Mesendoderm (in vitro differentiated cells): ENCODE measurements at regions not wholly inside any gene's neighbourhood (a gene's known extent, or its start where the extent isn't known, plus 50 kb on each side); places are given as distances from the start of the nearest gene placed in this dataset.
"Not testable (repeated sequence)": the region's sequence is repeated elsewhere in the genome, so short reads cannot be mapped to it uniquely, and the experiment has no call there.

Source experiments
- DNase-seq: peaks from one replicate; pipeline ENCODE4 v3.0.0; 2013
- H2AK5ac ChIP-seq: 2 replicates; pipeline ENCODE4 v1.6.1; 2013; ENCODE audit warnings: low read length, inconsistent platforms
- H2BK120ac ChIP-seq: 2 replicates; pipeline ENCODE4 v1.6.1; 2013; ENCODE audit warnings: low read depth, mild to moderate bottlenecking, low read length, moderate library complexity, mixed read lengths
- H2BK15ac ChIP-seq: replicated peaks from 2 replicates; pipeline ENCODE4 v1.6.1; 2013; ENCODE audit warnings: low read depth, mild to moderate bottlenecking, moderate library complexity
- H2BK5ac ChIP-seq: 2 replicates; pipeline ENCODE4 v1.6.1; 2013; ENCODE audit warnings: low read length, inconsistent platforms
- H3K18ac ChIP-seq: 2 replicates; pipeline ENCODE4 v1.6.1; 2013; ENCODE audit warnings: mild to moderate bottlenecking, low read length, mixed read lengths
- H3K23ac ChIP-seq: one replicate; pipeline ENCODE4 v1.6.1; 2013; ENCODE audit warnings: low read length
- H3K27ac ChIP-seq: 2 replicates; pipeline ENCODE4 v1.5.1; 2013; ENCODE audit warnings: low read depth, mild to moderate bottlenecking, inconsistent platforms, low read length, moderate library complexity
- H3K27me3 ChIP-seq: 2 replicates; pipeline ENCODE4 v1.6.1; 2013; ENCODE audit warnings: low read length, control low read depth, mild to moderate bottlenecking, inconsistent platforms; ENCODE audit not compliant: insufficient read depth, poor library complexity
- H3K36me3 ChIP-seq: 2 replicates; pipeline ENCODE4 v1.6.1; 2013; ENCODE audit warnings: low read length, inconsistent platforms; ENCODE audit not compliant: control insufficient read depth, insufficient read depth
- H3K4ac ChIP-seq: one replicate; pipeline ENCODE4 v1.6.1; 2013; ENCODE audit warnings: low read depth, mild to moderate bottlenecking, low read length, moderate library complexity
- H3K4me1 ChIP-seq: 2 replicates; pipeline ENCODE4 v1.6.1; 2013; ENCODE audit warnings: low read depth, low read length, inconsistent platforms; ENCODE audit not compliant: control insufficient read depth
- H3K4me2 ChIP-seq: 2 replicates; pipeline ENCODE4 v1.6.1; 2013; ENCODE audit warnings: low read length
- H3K4me3 ChIP-seq: 2 replicates; pipeline ENCODE4 v1.5.1; 2013; ENCODE audit warnings: mild to moderate bottlenecking, low read length
- H3K56ac ChIP-seq: one replicate; pipeline ENCODE4 v1.6.1; 2013; ENCODE audit warnings: low read length
- H3K79me1 ChIP-seq: 2 replicates; pipeline ENCODE4 v1.6.1; 2013; ENCODE audit warnings: low read length, inconsistent platforms
- H3K79me2 ChIP-seq: 2 replicates; pipeline ENCODE4 v1.6.1; 2013; ENCODE audit warnings: mild to moderate bottlenecking, low read length; ENCODE audit not compliant: control insufficient read depth, insufficient read depth
- H3K9ac ChIP-seq: 2 replicates; pipeline ENCODE4 v1.6.1; 2013; ENCODE audit warnings: low read length, inconsistent platforms
- H4K5ac ChIP-seq: one replicate; pipeline ENCODE4 v1.6.1; 2013; ENCODE audit warnings: low read length
- H4K8ac ChIP-seq: one replicate; pipeline ENCODE4 v1.6.1; 2013; ENCODE audit warnings: low read depth, mild to moderate bottlenecking, control low read depth, low read length, moderate library complexity
- WGBS: extraction: QIAGEN DNeasy Blood & Tissue Kit; methylation state at CpG from one replicate; pipeline ENCODE4 v1.1.7; 2013; ENCODE audit warnings: low lambda C conversion rate, missing lambda C conversion rate; ENCODE audit not compliant: insufficient coverage; ENCODE audit errors: extremely low coverage; 5-methylcytosine and 5-hydroxymethylcytosine counted together

GRCh38 chr11:134592391-134592990 lies 180.4 kb upstream of the B3GAT1 start:
- Histone ChIP-seq H2BK15ac (no peak overlapping the region), H2BK5ac (no peak overlapping the region), H3K4me1 (no peaks in the 10 kb centered on the region), H4K5ac (no peak overlapping the region), H3K27ac (no peak overlapping the region), H3K18ac (no peak overlapping the region), H3K36me3 (no peaks in the 10 kb centered on the region), H2BK120ac (no peak overlapping the region), H4K8ac (no peak overlapping the region), H3K9ac (no peak overlapping the region), H3K4me2 (no peak overlapping the region), H3K23ac (no peak overlapping the region), H3K79me2 (no peaks in the 10 kb centered on the region), H3K56ac (no peak overlapping the region), H3K79me1 (no peaks in the 10 kb centered on the region), H3K27me3 (no peaks in the 10 kb centered on the region), H3K4ac (no peak overlapping the region), H3K4me3 (no peak overlapping the region), H2AK5ac (no peak overlapping the region)
- peak; percentile 72 for DNase-seq

GRCh38 chr11:134591338-134591737 lies 179.3 kb upstream of the B3GAT1 start:
- DNase-seq, result no peak
- H3K4me2 ChIP-seq, result no peak overlapping the region
- H2BK15ac ChIP-seq, result no peak overlapping the region
- H3K4me3 ChIP-seq, result no peak overlapping the region
- H3K27me3 ChIP-seq, result no peaks in the 10 kb centered on the region
- H2BK120ac ChIP-seq, result no peak overlapping the region
- no peak overlapping the region for H4K5ac ChIP-seq
- no peaks in the 10 kb centered on the region for H3K79me1 ChIP-seq
- H3K4ac ChIP-seq, result no peak overlapping the region
- no peak overlapping the region for H3K27ac ChIP-seq
- H3K79me2 ChIP-seq, result no peaks in the 10 kb centered on the region
- no CpG with 5 or more reads among the region's 3 CpGs for WGBS
- H3K18ac ChIP-seq, result no peak overlapping the region
- no peak overlapping the region for H2AK5ac ChIP-seq
- H3K23ac ChIP-seq, result no peak overlapping the region
- H4K8ac ChIP-seq, result no peak overlapping the region
- no peak overlapping the region for H3K9ac ChIP-seq
- H3K36me3 ChIP-seq, result no peaks in the 10 kb centered on the region
- no peaks in the 10 kb centered on the region for H3K4me1 ChIP-seq
- H3K56ac ChIP-seq, result no peak overlapping the region
- no peak overlapping the region for H2BK5ac ChIP-seq

- no peak overlapping the region for H2BK120ac ChIP-seq
- H3K23ac ChIP-seq, result no peak overlapping the region
- H2BK15ac ChIP-seq, result no peak overlapping the region
- no peak overlapping the region for H3K4me2 ChIP-seq
- no peak overlapping the region for H4K8ac ChIP-seq
- no peak overlapping the region for H3K4ac ChIP-seq
- H3K79me1 ChIP-seq, result no peaks in the 10 kb centered on the region
- no CpG with 5 or more reads among the region's 5 CpGs for WGBS
- H3K79me2 ChIP-seq, result no peaks in the 10 kb centered on the region
- no peak overlapping the region for H2AK5ac ChIP-seq
- no peak overlapping the region for H2BK5ac ChIP-seq
- H3K4me1 ChIP-seq, result no peaks in the 10 kb centered on the region
- H3K27me3 ChIP-seq, result no peaks in the 10 kb centered on the region
- H3K9ac ChIP-seq, result no peak overlapping the region
- no peak overlapping the region for H4K5ac ChIP-seq
- no peak overlapping the region for H3K18ac ChIP-seq
- H3K36me3 ChIP-seq, result no peaks in the 10 kb centered on the region
- no peak for DNase-seq
- H3K27ac ChIP-seq, result no peak overlapping the region
- H3K56ac ChIP-seq, result no peak overlapping the region
- no peak overlapping the region for H3K4me3 ChIP-seq
Observed at GRCh38 chr11:134589129-134589528, 177.1 kb upstream of the B3GAT1 start.

- H3K4me3 ChIP-seq, H3K23ac ChIP-seq, H3K4ac ChIP-seq, H4K5ac ChIP-seq, H3K9ac ChIP-seq, H3K4me2 ChIP-seq, H3K56ac ChIP-seq, H2BK120ac ChIP-seq, H2AK5ac ChIP-seq, H2BK5ac ChIP-seq, H3K18ac ChIP-seq, H4K8ac ChIP-seq, H2BK15ac ChIP-seq, H3K27ac ChIP-seq, H3K27me3 ChIP-seq, DNase-seq, H3K4me1 ChIP-seq, H3K79me2 ChIP-seq, H3K36me3 ChIP-seq, H3K79me1 ChIP-seq: not testable (repeated sequence)
- WGBS, result no CpG with 5 or more reads among the region's 20 CpGs
Observed at GRCh38 chr11:134588460-134589110, 176.5 kb upstream of the B3GAT1 start.

- no CpG with 5 or more reads among the region's 6 CpGs for WGBS
- DNase-seq, result no peak
- no peaks in the 10 kb centered on the region for H3K27me3 ChIP-seq
Observed at GRCh38 chr11:134587345-134587744, 175.3 kb upstream of the B3GAT1 start.

GRCh38 chr11:134586726-134587125 lies 174.7 kb upstream of the B3GAT1 start:
- Histone ChIP-seq H4K5ac (no peak overlapping the region), H2BK120ac (no peak overlapping the region), H2AK5ac (no peak overlapping the region), H3K27me3 (no peaks in the 10 kb centered on the region), H3K56ac (no peak overlapping the region), H3K4ac (no peak overlapping the region), H3K4me1 (no peaks in the 10 kb centered on the region), H2BK5ac (no peak overlapping the region), H3K79me1 (no peaks in the 10 kb centered on the region), H3K9ac (no peak overlapping the region), H3K36me3 (no peaks in the 10 kb centered on the region), H4K8ac (no peak overlapping the region), H3K4me3 (no peak overlapping the region), H3K4me2 (no peak overlapping the region), H3K18ac (no peak overlapping the region), H2BK15ac (no peak overlapping the region), H3K27ac (no peak overlapping the region), H3K23ac (no peak overlapping the region), H3K79me2 (no peaks in the 10 kb centered on the region)
- no CpG with 5 or more reads among the region's 6 CpGs for whole genome bisulfite sequencing
- DNase-seq, result no peak

More at GRCh38 chr11:134587345-134587744, 175.3 kb upstream of the B3GAT1 start:
- Histone ChIP-seq H2BK5ac (no peak overlapping the region), H3K27ac (no peak overlapping the region), H3K79me1 (no peaks in the 10 kb centered on the region), H3K23ac (no peak overlapping the region), H4K8ac (no peak overlapping the region), H3K4me2 (no peak overlapping the region), H3K4me3 (no peak overlapping the region), H4K5ac (no peak overlapping the region), H2BK15ac (no peak overlapping the region), H2AK5ac (no peak overlapping the region), H3K4ac (no peak overlapping the region), H3K79me2 (no peaks in the 10 kb centered on the region), H3K18ac (no peak overlapping the region), H3K36me3 (no peaks in the 10 kb centered on the region), H3K56ac (no peak overlapping the region), H2BK120ac (no peak overlapping the region), H3K9ac (no peak overlapping the region), H3K4me1 (no peaks in the 10 kb centered on the region)
